Gastrocnemius medialis (tissue), 4 donors: ENCODE measurements at regions not wholly inside any gene's neighbourhood (a gene's known extent, or its start where the extent isn't known, plus 50 kb on each side); places are given as distances from the start of the nearest gene placed in this dataset.

ENCODE experiments used
- CTCF ChIP-seq, 5 experiments: fragments of 450-650 bp in 3 of 5; fragments of 200-600 bp in 2 of 5; sonication (generic) in 2 of 5; IDR thresholded peaks in 4 of 5; conservative IDR thresholded peaks in 1 of 5; 1 replicate in 4 of 5; 2 replicates in 1 of 5; pipeline ENCODE4 v1.5.1; 2016 to 2019; ENCODE audit warnings: antibody characterized with exemption in 5 of 5, mild to moderate bottlenecking in 3 of 5, moderate library complexity in 3 of 5
- POLR2A ChIP-seq, 2 donors: fragments of 450-650 bp; IDR thresholded peaks; one replicate each; pipeline ENCODE4 v1.6.1; 2017; ENCODE audit warnings: antibody characterized with exemption in 2 of 2, mild to moderate bottlenecking in 2 of 2, moderate library complexity in 2 of 2

- TF ChIP-seq CTCF (IDR thresholded peaks at IDR 0.05 in 4 of 5, conservative IDR thresholded peaks at IDR 0.05 in 1 of 5) (no peak), POLR2A (IDR thresholded peaks at IDR 0.05) (no peak)
Measured at GRCh38 chr10:46226232-46226631, 60.6 kb upstream of the ANTXRL start.
